Activated CD8-positive, alpha-beta T cell treated with anti-CD3 and anti-CD28 coated beads for 36 hours (primary cell): ENCODE measurements at regions not wholly inside any gene's neighbourhood (a gene's known extent, or its start where the extent isn't known, plus 50 kb on each side); places are given as distances from the start of the nearest gene placed in this dataset.

Source experiments
- ATAC-seq: fragments of 200-7000 bp; cut with Tn5 transposase; one replicate; pipeline ENCODE4 v1.10.0; 2021; ENCODE audit warnings: mild to moderate bottlenecking, moderate library complexity
- CTCF ChIA-PET: fragments of 350-600 bp; sonication (Branson Sonifier 250); formaldehyde crosslinking; loops from one replicate; lab custom pipeline; 2021; ENCODE audit warnings: antibody characterized with exemption; lab: Charles Lee
- POLR2A ChIA-PET: fragments of 350-600 bp; sonication (Branson Sonifier 250); formaldehyde crosslinking; loops from one replicate; lab custom pipeline; 2021; ENCODE audit warnings: antibody characterized with exemption; lab: Charles Lee
- DNase-seq: peaks from one replicate; pipeline ENCODE4 v3.0.0-alpha.2; 2020
- H3K27ac Mint-ChIP-seq: one replicate; pipeline ENCODE4 v1.8.0; 2021; ENCODE audit warnings: mild to moderate bottlenecking, mixed read lengths
- H3K27me3 Mint-ChIP-seq: one replicate; pipeline ENCODE4 v1.8.0; 2021; ENCODE audit warnings: mixed read lengths
- H3K36me3 Mint-ChIP-seq: one replicate; pipeline ENCODE4 v1.8.0; 2021; ENCODE audit warnings: low read depth, mixed read lengths
- H3K4me1 Mint-ChIP-seq: one replicate; pipeline ENCODE4 v1.8.0; 2021; ENCODE audit warnings: low read depth, mixed read lengths
- H3K4me3 Mint-ChIP-seq: one replicate; pipeline ENCODE4 v1.8.0; 2021; ENCODE audit warnings: mild to moderate bottlenecking, moderate library complexity, mixed read lengths
- H3K9me3 Mint-ChIP-seq: one replicate; pipeline ENCODE4 v1.8.0; 2021; ENCODE audit warnings: mixed read lengths
- intact Hi-C: fragments of 100-400 bp; cut with micrococcal nuclease; formaldehyde crosslinking; loops from one replicate; pipeline ENCODE4 v1.10.0; 2022
- TF ChIP-seq, protein P1 (sequence below): fragments of 200-600 bp; IDR thresholded peaks from one replicate; pipeline ENCODE4 v1.8.0; 2022; ENCODE audit warnings: antibody characterized with exemption, mild to moderate bottlenecking

- no peak overlapping the region for H3K4me3 Mint-ChIP-seq
- CTCF ChIA-PET = no interaction called here
- peaks cover 9% of the 10 kb centered on the region for H3K9me3 Mint-ChIP-seq
- no peaks in the 10 kb centered on the region for H3K4me1 Mint-ChIP-seq
- DNase-seq (no peak), ATAC-seq (no peak)
- POLR2A ChIA-PET = no interaction called here
- H3K36me3 Mint-ChIP-seq = no peaks in the 10 kb centered on the region
- intact Hi-C loops = no loop called here
- no peaks in the 10 kb centered on the region for H3K27me3 Mint-ChIP-seq
- H3K27ac Mint-ChIP-seq = no peak overlapping the region
- TF ChIP-seq, protein P1, sequence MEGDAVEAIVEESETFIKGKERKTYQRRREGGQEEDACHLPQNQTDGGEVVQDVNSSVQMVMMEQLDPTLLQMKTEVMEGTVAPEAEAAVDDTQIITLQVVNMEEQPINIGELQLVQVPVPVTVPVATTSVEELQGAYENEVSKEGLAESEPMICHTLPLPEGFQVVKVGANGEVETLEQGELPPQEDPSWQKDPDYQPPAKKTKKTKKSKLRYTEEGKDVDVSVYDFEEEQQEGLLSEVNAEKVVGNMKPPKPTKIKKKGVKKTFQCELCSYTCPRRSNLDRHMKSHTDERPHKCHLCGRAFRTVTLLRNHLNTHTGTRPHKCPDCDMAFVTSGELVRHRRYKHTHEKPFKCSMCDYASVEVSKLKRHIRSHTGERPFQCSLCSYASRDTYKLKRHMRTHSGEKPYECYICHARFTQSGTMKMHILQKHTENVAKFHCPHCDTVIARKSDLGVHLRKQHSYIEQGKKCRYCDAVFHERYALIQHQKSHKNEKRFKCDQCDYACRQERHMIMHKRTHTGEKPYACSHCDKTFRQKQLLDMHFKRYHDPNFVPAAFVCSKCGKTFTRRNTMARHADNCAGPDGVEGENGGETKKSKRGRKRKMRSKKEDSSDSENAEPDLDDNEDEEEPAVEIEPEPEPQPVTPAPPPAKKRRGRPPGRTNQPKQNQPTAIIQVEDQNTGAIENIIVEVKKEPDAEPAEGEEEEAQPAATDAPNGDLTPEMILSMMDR = no peak
Observed at GRCh38 chr2:122639176-122639575, 883.7 kb downstream of the TSN start.

DNA sequence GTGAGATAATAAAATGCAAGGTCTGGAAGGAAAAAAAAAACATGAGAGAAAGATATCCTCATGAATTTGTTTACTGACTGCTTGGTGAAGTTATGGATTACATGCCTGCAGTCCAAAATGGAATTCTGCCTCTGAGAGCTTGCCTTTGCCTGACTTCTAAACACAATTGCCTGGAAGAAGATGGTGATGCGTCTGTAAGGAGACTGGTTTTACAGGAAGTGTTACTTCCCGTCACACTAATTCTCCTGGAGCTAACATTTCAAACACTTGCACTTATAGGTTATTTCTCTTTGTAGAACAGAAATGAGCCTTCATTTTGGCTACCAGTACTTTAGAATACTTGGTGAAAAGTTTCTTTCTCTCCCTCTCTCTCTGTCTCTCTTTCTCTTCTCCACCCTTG lies 884.3 kb downstream of the TSN start:
- no peak for DNase-seq
- Mint-ChIP-seq H3K4me3 (no peak overlapping the region), H3K9me3 (peaks cover 9% of the 10 kb centered on the region), H3K27ac (no peak overlapping the region), H3K4me1 (no peaks in the 10 kb centered on the region), H3K27me3 (no peaks in the 10 kb centered on the region), H3K36me3 (no peaks in the 10 kb centered on the region)
- ATAC-seq = no peak
- ChIA-PET POLR2A (no interaction called here), CTCF (no interaction called here)
- intact Hi-C loops = no loop called here
- TF ChIP-seq, protein P1 = no peak

GRCh38 chr2:122643725-122644329 lies 888.4 kb downstream of the TSN start:
- no peak overlapping the region for H3K4me3 Mint-ChIP-seq
- intact Hi-C loops = no loop called here
- POLR2A ChIA-PET = no interaction called here
- DNase-seq (no peak), ATAC-seq (no peak)
- CTCF ChIA-PET = no interaction called here
- peaks cover 7% of the 10 kb centered on the region for H3K9me3 Mint-ChIP-seq
- no peak overlapping the region for H3K27ac Mint-ChIP-seq
- no peaks in the 10 kb centered on the region for H3K4me1 Mint-ChIP-seq
- H3K36me3 Mint-ChIP-seq = no peaks in the 10 kb centered on the region
- H3K27me3 Mint-ChIP-seq = no peaks in the 10 kb centered on the region
- TF ChIP-seq, protein P1 = no peak

GRCh38 chr2:122651236-122651635 lies 895.8 kb downstream of the TSN start:
- ChIA-PET CTCF (no interaction called here), POLR2A (no interaction called here)
- no peak overlapping the region for H3K27ac Mint-ChIP-seq
- DNase-seq = no peak
- H3K27me3 Mint-ChIP-seq = no peaks in the 10 kb centered on the region
- TF ChIP-seq, protein P1 = no peak
- no peak for ATAC-seq
- H3K4me1 Mint-ChIP-seq = no peaks in the 10 kb centered on the region
- no peak overlapping the region for H3K4me3 Mint-ChIP-seq
- no peaks in the 10 kb centered on the region for H3K9me3 Mint-ChIP-seq
- intact Hi-C loops = no loop called here
- H3K36me3 Mint-ChIP-seq = no peaks in the 10 kb centered on the region

GRCh38 chr2:122651780-122652179 lies 896.3 kb downstream of the TSN start:
- DNase-seq (no peak), ATAC-seq (no peak)
- ChIA-PET POLR2A (no interaction called here), CTCF (no interaction called here)
- intact Hi-C loops = no loop called here
- Mint-ChIP-seq H3K4me3 (no peak overlapping the region), H3K36me3 (no peaks in the 10 kb centered on the region), H3K9me3 (no peaks in the 10 kb centered on the region), H3K4me1 (no peaks in the 10 kb centered on the region), H3K27me3 (no peaks in the 10 kb centered on the region), H3K27ac (no peak overlapping the region)
- TF ChIP-seq, protein P1 = no peak
